Panc1 (cell line): ENCODE measurements at regions not wholly inside any gene's neighbourhood (a gene's known extent, or its start where the extent isn't known, plus 50 kb on each side); places are given as distances from the start of the nearest gene placed in this dataset.

ENCODE experiments used
- ATAC-seq: fragments of 200-7000 bp; cut with Tn5 transposase; 2 replicates; pipeline ENCODE4 v1.9.1; 2020; ENCODE audit warnings: mild to moderate bottlenecking, moderate library complexity
- BruUV-seq: library from RNA; stranded (reverse); fragments of 400-500 nt; replicated peaks from 2 replicates; lab custom pipeline; 2021; lab: Mats Ljungman, UMichigan
- CTCF ChIA-PET: fragments of 300-600 bp; sonication (Branson Sonifier 250); formaldehyde crosslinking; loops from one replicate; lab custom pipeline; 2022; ENCODE audit warnings: antibody characterized with exemption; lab: Charles Lee
- POLR2A ChIA-PET: fragments of 300-600 bp; sonication (Branson Sonifier 250); formaldehyde crosslinking; loops from one replicate; lab custom pipeline; 2022; ENCODE audit warnings: antibody characterized with exemption; lab: Charles Lee
- DNase-seq: peaks from one replicate; pipeline ENCODE4 v3.0.0-alpha.2; 2010; ENCODE audit warnings: low read depth, low spot score
- H3K27ac ChIP-seq: 2 replicates; pipeline ENCODE4 v1.5.1; 2011; ENCODE audit warnings: mild to moderate bottlenecking, low read length, inconsistent platforms
- H3K27me3 ChIP-seq: fragments of 200-500 bp; sonication (Bioruptor generic); 2 replicates; pipeline ENCODE4 v1.6.0; 2014; ENCODE audit warnings: low read length, inconsistent platforms; ENCODE audit not compliant: control insufficient read depth, insufficient read depth
- H3K36me3 ChIP-seq: fragments of 200-500 bp; sonication (Bioruptor generic); 2 replicates; pipeline ENCODE4 v1.5.1; 2014; ENCODE audit warnings: inconsistent platforms, mild to moderate bottlenecking, low read length, moderate library complexity; ENCODE audit not compliant: control insufficient read depth, insufficient read depth
- H3K4me1 ChIP-seq: 2 replicates; pipeline ENCODE4 v1.5.1; 2011; ENCODE audit warnings: inconsistent platforms, mild to moderate bottlenecking, low read length, moderate library complexity; ENCODE audit not compliant: control insufficient read depth, insufficient read depth
- H3K4me3 ChIP-seq, 2 experiments: 2 replicates each; pipeline ENCODE4 v1.5.1; 2011 to 2012; ENCODE audit warnings: low read depth in 2 of 2, low read length in 2 of 2, mild to moderate bottlenecking in 2 of 2, inconsistent platforms in 1 of 2, moderate library complexity in 1 of 2
- H3K9me3 ChIP-seq: fragments of 200-500 bp; sonication (Bioruptor generic); 2 replicates; pipeline ENCODE4 v1.5.1; 2014; ENCODE audit warnings: low read depth, mild to moderate bottlenecking, inconsistent platforms, low read length, moderate library complexity; ENCODE audit not compliant: control insufficient read depth, insufficient read depth
- CTCF ChIP-seq: fragments of 450-650 bp; IDR thresholded peaks from 2 replicates; pipeline ENCODE4 v1.5.1; 2017; ENCODE audit warnings: mild to moderate bottlenecking
- POLR2AphosphoS5 ChIP-seq: IDR thresholded peaks from 2 replicates; pipeline ENCODE4 v1.6.1; 2012; ENCODE audit warnings: mild to moderate bottlenecking, low read depth, low read length, moderate library complexity
- REST ChIP-seq, 2 experiments: IDR thresholded peaks; 2 replicates each; pipeline ENCODE4 v1.6.1; 2011 to 2012; ENCODE audit warnings: low read depth in 2 of 2, control low read depth in 1 of 2, low read length in 1 of 2, mild to moderate bottlenecking in 1 of 2, moderate library complexity in 1 of 2; ENCODE audit not compliant: insufficient read depth in 1 of 2
- SIN3A ChIP-seq: IDR thresholded peaks from 2 replicates; pipeline ENCODE4 v1.6.1; 2012; ENCODE audit warnings: low read depth, mild to moderate bottlenecking, low read length, moderate library complexity, borderline replicate concordance; ENCODE audit not compliant: insufficient read depth
- TCF7L2 ChIP-seq: IDR thresholded peaks from 2 replicates; pipeline ENCODE4 v1.6.1; 2011; ENCODE audit warnings: mild to moderate bottlenecking, low read depth, low read length, inconsistent platforms
- in situ Hi-C: cut with HindIII; loops from 2 replicates; pipeline ENCODE4 v1.10.0; 2016; ENCODE audit warnings: low sequenced_read_pairs, low pct_unique_long_range_greater_than_20kb
- intact Hi-C: fragments of 100-400 bp; cut with micrococcal nuclease; formaldehyde crosslinking; loops from one replicate; pipeline ENCODE4 v1.10.0; 2022; ENCODE audit not compliant: unreplicated experiment

GRCh38 chr4:181948839-181949382 lies 294.3 kb upstream of the TENM3 start:
- Histone ChIP-seq H3K4me3 (no peak overlapping the region), H3K27me3 (no peaks in the 10 kb centered on the region), H3K4me1 (no peaks in the 10 kb centered on the region), H3K36me3 (no peaks in the 10 kb centered on the region), H3K27ac (no peak overlapping the region), H3K9me3 (no peaks in the 10 kb centered on the region)
- DNase-seq, result no peak
- TF ChIP-seq REST (IDR thresholded peaks at IDR 0.05; ENCODE audit: insufficient read depth in 1 of 2, low read depth in 2 of 2, low read length in 1 of 2) (no peak), CTCF (no peak), SIN3A (no peak), POLR2AphosphoS5 (no peak), TCF7L2 (no peak)
- POLR2A ChIA-PET, result no interaction called here
- in situ Hi-C loops (no loop called here), intact Hi-C loops (no loop called here)
- ATAC-seq, result no peak
- BruUV-seq, result no TSS peak
- CTCF ChIA-PET, result no interaction called here

- Histone ChIP-seq H3K36me3 (no peaks in the 10 kb centered on the region), H3K27me3 (no peaks in the 10 kb centered on the region), H3K4me3 (no peak overlapping the region), H3K9me3 (no peaks in the 10 kb centered on the region), H3K4me1 (no peaks in the 10 kb centered on the region), H3K27ac (no peak overlapping the region)
- TF ChIP-seq SIN3A (no peak), CTCF (no peak), TCF7L2 (no peak), POLR2AphosphoS5 (no peak)
- in situ Hi-C loops, result no loop called here
- POLR2A ChIA-PET, result no interaction called here
- ATAC-seq, result no peak
- DNase-seq, result no peak
- CTCF ChIA-PET, result no interaction called here
- intact Hi-C loops, result no loop called here
- no TSS peak for BruUV-seq
Measured at GRCh38 chr4:181949704-181950312, 293.4 kb upstream of the TENM3 start.
